ENCODE measurements at regions not wholly inside any gene's neighbourhood (a gene's known extent, or its start where the extent isn't known, plus 50 kb on each side); places are given as distances from the start of the nearest gene placed in this dataset.

DNA sequence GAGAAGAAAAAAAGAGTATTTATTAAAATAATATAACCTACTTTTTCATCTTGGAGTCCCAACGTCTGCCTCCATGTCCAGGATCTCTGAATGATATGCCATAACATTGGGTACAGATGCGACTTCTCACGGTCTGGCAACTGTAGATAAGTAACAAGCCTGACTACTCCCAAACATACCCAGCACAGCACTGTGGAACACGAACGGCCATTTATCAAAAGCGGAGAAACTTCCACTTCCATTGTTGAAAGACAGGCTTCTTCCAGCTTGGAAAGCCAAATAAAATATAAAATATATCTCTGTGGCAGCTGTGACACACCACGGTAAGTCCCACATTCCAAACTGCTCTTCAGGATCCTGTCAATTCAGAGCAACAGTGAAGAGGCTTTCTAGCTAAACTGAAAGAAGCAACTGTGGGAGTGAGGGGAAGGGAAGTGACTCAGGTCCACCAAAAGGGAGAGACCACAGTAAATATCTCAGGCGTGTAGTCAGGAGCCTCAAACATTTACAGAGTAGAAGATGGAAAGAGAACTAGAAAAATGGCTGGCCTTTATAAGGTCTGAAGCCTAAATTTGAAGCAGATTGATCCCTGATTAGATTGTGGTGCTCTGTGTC is 331.7 kb downstream of the LIG4 start:
- in situ Hi-C loops (cut with MboI) (no loop called here), intact Hi-C loops (cut with micrococcal nuclease) (loop anchor here (1.0 to 5.0 kb wide), 4 partner anchors 18 to 109 kb away; no protein-coding TSS in a partner anchor)
- ChIA-PET POLR2A (interaction anchor here (0.6 to 4.8 kb wide), 15 partner anchors 8 to 120 kb away, joined by 3 to 52 read pairs (median 5); a partner anchor contains a TSS), CTCF (ENCODE audit: low intra/inter-chr PET ratio) (no interaction called here)
- H3K79me2 ChIP-seq (ENCODE audit: control insufficient read depth, insufficient read depth, low read length), result peaks cover 33% of the 10 kb centered on the region
- H3K27ac ChIP-seq (ENCODE audit: extremely low read depth, low read depth, low read length), result peak overlapping the region; percentile 74
- H2AFZ ChIP-seq (ENCODE audit: low read depth, low read length), result peak overlapping the region; percentile 88
- no peaks in the 10 kb centered on the region for H3K9me1 ChIP-seq (ENCODE audit: control insufficient read depth, insufficient read depth, low read length)
- peak; percentile 88 for FAIRE-seq
- peaks cover 7 to 42% of the 10 kb centered on the region in 2 experiments; a peak in 4 of 5 replicates for H3K4me1 ChIP-seq (replicated peaks in 1 of 2; ENCODE audit: control insufficient read depth in 2 of 2, insufficient read depth in 2 of 2, low read length in 2 of 2)
- peaks cover 5% of the 10 kb centered on the region for H3K9me3 ChIP-seq (replicated peaks; ENCODE audit: control insufficient read depth, insufficient read depth, low read depth, low read length)
- peak; percentile 89 for ATAC-seq
- peak overlapping the region; percentile 61 to 70 for H3K9ac ChIP-seq (ENCODE audit: insufficient read depth in 1 of 2, low read depth in 2 of 2, low read length in 2 of 2)
- no peaks in the 10 kb centered on the region for H4K20me1 ChIP-seq (replicated peaks; ENCODE audit: control insufficient read depth, insufficient read depth, low read length)
- H3K4me3 ChIP-seq, result peak overlapping the region; percentile 32
- BruUV-seq (replicated peaks), result TSS peak; percentile 96
- peak overlapping the region; percentile 81 for H3K4me2 ChIP-seq (ENCODE audit: insufficient read depth, low read length)
- peak; percentile 84 to 98 (median 93) for DNase-seq (ENCODE audit: extremely low read depth in 1 of 4, low spot score in 3 of 4)
- no peaks in the 10 kb centered on the region for H3K27me3 ChIP-seq (ENCODE audit: control insufficient read depth in 2 of 2, insufficient read depth in 2 of 2, low read length in 2 of 2)
- TF ChIP-seq, protein P1, sequence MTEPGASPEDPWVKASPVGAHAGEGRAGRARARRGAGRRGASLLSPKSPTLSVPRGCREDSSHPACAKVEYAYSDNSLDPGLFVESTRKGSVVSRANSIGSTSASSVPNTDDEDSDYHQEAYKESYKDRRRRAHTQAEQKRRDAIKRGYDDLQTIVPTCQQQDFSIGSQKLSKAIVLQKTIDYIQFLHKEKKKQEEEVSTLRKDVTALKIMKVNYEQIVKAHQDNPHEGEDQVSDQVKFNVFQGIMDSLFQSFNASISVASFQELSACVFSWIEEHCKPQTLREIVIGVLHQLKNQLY (CRISPR knock-in tag; conservative IDR thresholded peaks at IDR 0.05), result 0 out of 4 replicates have a peak, but pooled peaks of 1 of the 2 experiments have one; percentile 73
- TF ChIP-seq, protein P2, sequence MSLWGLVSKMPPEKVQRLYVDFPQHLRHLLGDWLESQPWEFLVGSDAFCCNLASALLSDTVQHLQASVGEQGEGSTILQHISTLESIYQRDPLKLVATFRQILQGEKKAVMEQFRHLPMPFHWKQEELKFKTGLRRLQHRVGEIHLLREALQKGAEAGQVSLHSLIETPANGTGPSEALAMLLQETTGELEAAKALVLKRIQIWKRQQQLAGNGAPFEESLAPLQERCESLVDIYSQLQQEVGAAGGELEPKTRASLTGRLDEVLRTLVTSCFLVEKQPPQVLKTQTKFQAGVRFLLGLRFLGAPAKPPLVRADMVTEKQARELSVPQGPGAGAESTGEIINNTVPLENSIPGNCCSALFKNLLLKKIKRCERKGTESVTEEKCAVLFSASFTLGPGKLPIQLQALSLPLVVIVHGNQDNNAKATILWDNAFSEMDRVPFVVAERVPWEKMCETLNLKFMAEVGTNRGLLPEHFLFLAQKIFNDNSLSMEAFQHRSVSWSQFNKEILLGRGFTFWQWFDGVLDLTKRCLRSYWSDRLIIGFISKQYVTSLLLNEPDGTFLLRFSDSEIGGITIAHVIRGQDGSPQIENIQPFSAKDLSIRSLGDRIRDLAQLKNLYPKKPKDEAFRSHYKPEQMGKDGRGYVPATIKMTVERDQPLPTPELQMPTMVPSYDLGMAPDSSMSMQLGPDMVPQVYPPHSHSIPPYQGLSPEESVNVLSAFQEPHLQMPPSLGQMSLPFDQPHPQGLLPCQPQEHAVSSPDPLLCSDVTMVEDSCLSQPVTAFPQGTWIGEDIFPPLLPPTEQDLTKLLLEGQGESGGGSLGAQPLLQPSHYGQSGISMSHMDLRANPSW (CRISPR knock-in tag; IDR thresholded peaks at IDR 0.05), result peak; percentile 76; the same call in 1 of the 2 replicates
- TF ChIP-seq, protein P3, sequence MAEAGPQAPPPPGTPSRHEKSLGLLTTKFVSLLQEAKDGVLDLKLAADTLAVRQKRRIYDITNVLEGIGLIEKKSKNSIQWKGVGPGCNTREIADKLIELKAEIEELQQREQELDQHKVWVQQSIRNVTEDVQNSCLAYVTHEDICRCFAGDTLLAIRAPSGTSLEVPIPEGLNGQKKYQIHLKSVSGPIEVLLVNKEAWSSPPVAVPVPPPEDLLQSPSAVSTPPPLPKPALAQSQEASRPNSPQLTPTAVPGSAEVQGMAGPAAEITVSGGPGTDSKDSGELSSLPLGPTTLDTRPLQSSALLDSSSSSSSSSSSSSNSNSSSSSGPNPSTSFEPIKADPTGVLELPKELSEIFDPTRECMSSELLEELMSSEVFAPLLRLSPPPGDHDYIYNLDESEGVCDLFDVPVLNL (CRISPR knock-in tag; IDR thresholded peaks at IDR 0.05; ENCODE audit: low read depth), result no peak
- TF ChIP-seq ILF3 (IDR thresholded peaks at IDR 0.05; ENCODE audit: borderline replicate concordance), result no peak
- TF ChIP-seq, protein P4, sequence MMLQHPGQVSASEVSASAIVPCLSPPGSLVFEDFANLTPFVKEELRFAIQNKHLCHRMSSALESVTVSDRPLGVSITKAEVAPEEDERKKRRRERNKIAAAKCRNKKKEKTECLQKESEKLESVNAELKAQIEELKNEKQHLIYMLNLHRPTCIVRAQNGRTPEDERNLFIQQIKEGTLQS (IDR thresholded peaks at IDR 0.05), result no peak
- TF ChIP-seq, protein P4 (CRISPR knock-in tag; conservative IDR thresholded peaks at IDR 0.05), result peak; percentile 60; the same call in 1 of the 2 replicates
- H3K36me3 ChIP-seq (ENCODE audit: control insufficient read depth, insufficient read depth, low read length), result no peaks in the 10 kb centered on the region; the same call in 2 of the 3 replicates
- under 1% methylated on average over 8 of the region's 8 CpGs for WGBS (ENCODE audit: insufficient coverage, low coverage, missing lambda C conversion rate)

All from K562 (cell line).